ENCODE measurements at regions not wholly inside any gene's neighbourhood (a gene's known extent, or its start where the extent isn't known, plus 50 kb on each side); places are given as distances from the start of the nearest gene placed in this dataset.

DNA sequence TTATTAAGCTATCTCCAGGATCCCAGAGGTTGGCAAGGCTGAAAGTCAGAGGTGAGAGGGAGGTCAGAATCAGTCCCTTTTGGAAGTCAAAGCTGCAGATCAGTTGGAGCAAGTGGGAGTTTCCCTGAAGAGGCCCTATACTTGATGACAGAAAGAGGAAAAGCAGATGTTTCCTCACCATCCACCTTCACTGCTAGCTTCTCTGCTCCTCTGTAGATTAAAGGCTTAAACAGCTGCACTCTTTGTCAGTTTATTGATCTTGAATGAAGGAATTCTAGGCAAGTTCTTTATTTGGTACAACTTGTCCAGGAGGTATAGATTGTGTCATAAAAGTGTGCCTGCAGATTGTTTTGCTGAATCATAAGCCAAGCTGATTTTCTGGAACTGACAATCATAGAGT, 408.2 kb upstream of the TGFBR2 start:
- peak overlapping the region; percentile 62 for H3K4me2 ChIP-seq
- no peaks in the 10 kb centered on the region for H3K9me3 ChIP-seq
- H3K36me3 ChIP-seq, result no peaks in the 10 kb centered on the region
- peak overlapping the region; percentile 40; the same call in 1 of the 2 replicates for H3K27ac ChIP-seq
- H3K9ac ChIP-seq, result peak overlapping the region; percentile 20; the same call in 1 of the 2 replicates
- H3K27me3 ChIP-seq, result no peaks in the 10 kb centered on the region
- TF ChIP-seq Cebpa-rat (IDR thresholded peaks at IDR 0.05), result no peak
- peaks cover 29% of the 10 kb centered on the region for H3K4me1 ChIP-seq
- no peak overlapping the region for H3K4me3 ChIP-seq
- no peaks in the 10 kb centered on the region for H4K20me1 ChIP-seq

DNA sequence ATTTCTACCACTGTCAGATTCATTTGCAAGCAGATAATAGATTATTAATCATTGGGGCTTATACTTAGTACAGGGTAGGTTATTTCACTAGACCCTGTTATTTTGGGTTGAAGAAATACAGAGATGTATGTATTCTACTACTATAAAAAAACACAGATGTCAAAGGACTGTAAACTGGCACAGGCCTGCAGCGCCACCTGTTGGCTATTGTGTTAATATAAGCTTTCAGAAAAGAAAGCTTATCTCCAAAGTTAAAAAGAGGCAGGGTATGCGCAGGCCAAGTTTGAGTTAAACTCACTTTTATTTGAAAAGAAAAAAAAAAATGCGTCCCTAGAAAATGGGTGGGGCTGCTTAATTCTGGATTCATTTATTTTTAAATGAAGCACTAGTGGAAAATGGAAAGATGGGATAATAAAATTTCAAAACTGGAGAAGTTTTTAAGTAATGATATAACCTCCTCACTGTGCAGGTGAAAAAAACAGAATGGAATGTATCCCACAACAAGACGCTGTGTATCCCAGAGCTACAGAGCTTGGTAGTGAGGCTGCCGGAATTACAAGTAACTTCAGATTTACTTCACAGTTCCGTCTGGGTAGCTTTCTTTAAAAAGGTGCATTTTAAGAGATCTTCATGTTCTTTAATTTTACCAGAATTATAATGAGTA, 407.2 kb upstream of the TGFBR2 start:
- no peak overlapping the region for H3K4me2 ChIP-seq
- H3K4me1 ChIP-seq, result peaks cover 24% of the 10 kb centered on the region
- no peaks in the 10 kb centered on the region for H3K9me3 ChIP-seq
- no peaks in the 10 kb centered on the region for H3K36me3 ChIP-seq
- H3K27me3 ChIP-seq, result no peaks in the 10 kb centered on the region
- no peaks in the 10 kb centered on the region for H4K20me1 ChIP-seq
- H3K4me3 ChIP-seq, result no peak overlapping the region
- no peak overlapping the region for H3K9ac ChIP-seq
- TF ChIP-seq Cebpa-rat (IDR thresholded peaks at IDR 0.05), result no peak
- no peak overlapping the region for H3K27ac ChIP-seq

DNA sequence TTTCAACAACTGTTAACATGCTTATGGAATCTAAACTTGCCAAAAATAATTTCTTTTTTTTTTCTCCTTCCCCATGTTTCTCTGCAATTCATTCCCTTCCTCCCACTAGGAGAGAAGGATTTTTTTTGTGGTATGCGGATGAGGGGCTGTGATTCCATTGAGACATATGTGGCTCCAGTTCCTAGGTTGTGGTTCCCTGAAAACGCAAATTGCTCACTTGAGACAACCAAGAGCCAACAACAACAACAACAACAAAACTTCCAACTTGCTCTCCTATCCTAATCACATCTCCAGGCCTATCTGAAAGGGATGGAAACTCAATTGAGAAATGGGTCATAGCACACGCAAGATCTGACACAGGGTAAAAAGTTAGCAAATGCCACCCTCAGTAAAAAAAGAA, 406.5 kb upstream of the TGFBR2 start:
- no peak overlapping the region for H3K27ac ChIP-seq
- no peaks in the 10 kb centered on the region for H4K20me1 ChIP-seq
- no peak overlapping the region for H3K4me3 ChIP-seq
- no peaks in the 10 kb centered on the region for H3K9me3 ChIP-seq
- peaks cover 24% of the 10 kb centered on the region for H3K4me1 ChIP-seq
- no peak overlapping the region for H3K9ac ChIP-seq
- no peaks in the 10 kb centered on the region for H3K27me3 ChIP-seq
- H3K36me3 ChIP-seq, result no peaks in the 10 kb centered on the region
- TF ChIP-seq Cebpa-rat (IDR thresholded peaks at IDR 0.05), result no peak
- no peak overlapping the region for H3K4me2 ChIP-seq

DNA sequence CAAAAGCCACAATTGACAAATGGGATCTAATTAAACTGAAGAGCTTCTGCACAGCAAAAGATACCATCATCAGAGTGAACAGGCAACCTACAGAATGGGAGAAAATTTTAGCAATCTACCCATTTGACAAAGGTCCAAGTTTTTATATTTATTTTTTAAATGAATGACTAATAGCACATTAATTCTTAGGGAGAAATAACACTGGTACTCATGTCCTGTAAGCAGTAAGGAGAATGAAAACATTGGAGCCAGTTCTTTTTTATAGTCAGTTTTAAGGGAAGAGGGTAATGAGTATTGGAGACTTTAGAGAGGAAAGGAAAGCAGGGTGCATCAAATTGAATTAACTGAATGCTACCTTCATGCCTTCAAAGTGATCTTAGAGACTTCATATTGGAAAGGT, 404.7 kb upstream of the TGFBR2 start:
- no peaks in the 10 kb centered on the region for H3K27me3 ChIP-seq
- H4K20me1 ChIP-seq, result no peaks in the 10 kb centered on the region
- no peaks in the 10 kb centered on the region for H3K9me3 ChIP-seq
- no peaks in the 10 kb centered on the region for H3K36me3 ChIP-seq
- H3K9ac ChIP-seq, result no peak overlapping the region
- H3K4me1 ChIP-seq, result peaks cover 23% of the 10 kb centered on the region
- no peak overlapping the region for H3K4me3 ChIP-seq
- H3K4me2 ChIP-seq, result no peak overlapping the region
- H3K27ac ChIP-seq, result no peak overlapping the region
- TF ChIP-seq Cebpa-rat (IDR thresholded peaks at IDR 0.05), result no peak

DNA sequence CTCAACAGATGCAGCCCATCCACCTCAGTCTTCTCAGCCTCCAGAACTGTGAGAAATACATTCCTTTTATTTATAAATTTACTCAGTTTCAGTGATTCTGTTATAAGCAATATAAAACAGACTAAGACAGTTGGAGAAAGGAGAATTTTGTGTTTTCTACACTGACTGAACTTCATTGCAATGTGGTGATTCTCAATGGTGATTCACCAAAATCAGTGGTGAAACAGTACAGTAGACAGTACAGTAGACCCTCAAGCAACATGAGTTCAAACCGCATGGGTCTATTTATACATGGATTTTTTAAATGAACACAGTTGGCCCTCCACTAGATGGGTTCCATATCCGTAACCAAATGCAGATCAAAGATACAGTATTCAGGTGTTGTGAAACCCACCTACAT, 403.1 kb upstream of the TGFBR2 start:
- H3K27me3 ChIP-seq, result no peaks in the 10 kb centered on the region
- TF ChIP-seq Cebpa-rat (IDR thresholded peaks at IDR 0.05), result no peak
- H4K20me1 ChIP-seq, result no peaks in the 10 kb centered on the region
- no peak overlapping the region for H3K9ac ChIP-seq
- H3K9me3 ChIP-seq, result no peaks in the 10 kb centered on the region
- H3K4me2 ChIP-seq, result no peak overlapping the region
- no peak overlapping the region for H3K27ac ChIP-seq
- no peaks in the 10 kb centered on the region for H3K36me3 ChIP-seq
- H3K4me1 ChIP-seq, result peaks cover 7% of the 10 kb centered on the region
- no peak overlapping the region for H3K4me3 ChIP-seq

DNA sequence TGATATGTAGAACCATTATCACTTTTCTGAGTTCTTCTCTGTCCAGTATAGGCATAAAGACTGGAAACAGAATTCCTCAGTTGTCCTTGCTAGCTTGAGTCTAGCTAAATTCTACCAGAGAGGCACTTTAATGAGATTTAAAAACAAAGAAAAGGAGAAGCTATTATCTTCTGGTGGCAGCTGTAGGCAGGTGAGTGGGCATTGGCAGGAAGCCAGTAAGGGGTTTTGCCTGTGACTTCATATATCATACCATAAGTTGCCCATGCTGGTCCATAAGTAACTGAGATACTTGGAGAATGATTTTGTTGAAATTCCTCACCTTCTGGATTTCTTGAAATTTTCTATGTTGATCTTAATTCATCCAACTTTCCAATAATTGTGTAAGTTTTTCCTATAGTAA, 402.3 kb upstream of the TGFBR2 start:
- no peak overlapping the region for H3K4me2 ChIP-seq

DNA sequence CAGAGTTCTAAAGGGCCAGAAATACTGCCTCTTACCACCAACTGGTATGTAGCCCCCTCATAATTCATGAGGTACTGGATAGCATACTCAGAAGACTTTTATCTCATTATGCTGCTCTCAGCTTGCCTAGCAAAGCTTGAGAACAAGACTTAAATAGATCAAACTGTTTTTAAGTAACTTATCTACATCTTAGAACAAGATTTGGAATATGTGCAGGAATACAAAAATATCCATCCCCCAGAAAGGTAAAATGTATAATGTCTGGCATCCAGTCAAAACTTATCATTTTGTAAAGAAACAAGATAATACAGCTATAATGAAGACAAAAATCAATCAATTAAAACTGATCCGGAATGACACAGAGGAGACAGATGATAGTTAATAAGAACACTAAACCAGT, 400.4 kb upstream of the TGFBR2 start:
- Histone ChIP-seq H3K4me1 (no peaks in the 10 kb centered on the region; the same call in 1 of the 2 replicates), H3K27me3 (no peaks in the 10 kb centered on the region), H3K9me3 (no peaks in the 10 kb centered on the region), H3K4me3 (no peak overlapping the region), H3K36me3 (no peaks in the 10 kb centered on the region), H3K9ac (no peak overlapping the region), H4K20me1 (no peaks in the 10 kb centered on the region), H3K4me2 (no peak overlapping the region), H3K27ac (no peak overlapping the region)
- TF ChIP-seq Cebpa-rat (IDR thresholded peaks at IDR 0.05), result no peak

More for the DNA sequence above, 402.3 kb upstream of the TGFBR2 start:
- H3K9me3 ChIP-seq, result no peaks in the 10 kb centered on the region
- no peaks in the 10 kb centered on the region for H4K20me1 ChIP-seq
- no peak for TF ChIP-seq Cebpa-rat (IDR thresholded peaks at IDR 0.05)
- no peaks in the 10 kb centered on the region for H3K4me1 ChIP-seq
- no peak overlapping the region for H3K4me3 ChIP-seq
- H3K9ac ChIP-seq, result no peak overlapping the region
- no peaks in the 10 kb centered on the region for H3K36me3 ChIP-seq
- H3K27me3 ChIP-seq, result no peaks in the 10 kb centered on the region
- H3K27ac ChIP-seq, result no peak overlapping the region

DNA sequence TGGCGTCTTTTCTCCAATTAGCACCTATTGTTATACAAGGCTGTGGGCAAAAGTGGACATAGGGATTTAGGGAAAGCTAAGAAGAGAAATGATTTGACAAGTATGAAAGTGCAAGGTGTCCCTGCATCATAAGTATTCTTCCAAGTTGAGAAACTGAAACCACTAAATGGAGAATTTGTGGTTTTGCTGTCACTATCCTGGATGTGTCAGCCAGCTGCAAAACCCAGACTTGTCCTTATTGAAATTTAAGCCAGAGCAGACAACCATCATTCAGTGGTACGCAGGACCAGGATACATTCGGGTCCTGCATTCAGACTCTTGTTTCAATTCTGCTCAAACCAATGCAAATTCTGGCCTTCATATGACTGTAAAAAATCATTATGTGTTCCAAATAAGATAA, 384.8 kb upstream of the TGFBR2 start:
- Histone ChIP-seq H3K27me3 (no peaks in the 10 kb centered on the region), H3K4me2 (peak overlapping the region; percentile 36), H3K9ac (no peak overlapping the region), H3K27ac (no peak overlapping the region), H3K4me1 (peaks cover 11% of the 10 kb centered on the region), H3K4me3 (no peak overlapping the region), H3K9me3 (peaks cover 5% of the 10 kb centered on the region; the same call in 1 of the 2 replicates), H3K36me3 (no peaks in the 10 kb centered on the region), H4K20me1 (no peaks in the 10 kb centered on the region)
- no peak for TF ChIP-seq Cebpa-rat (IDR thresholded peaks at IDR 0.05)

DNA sequence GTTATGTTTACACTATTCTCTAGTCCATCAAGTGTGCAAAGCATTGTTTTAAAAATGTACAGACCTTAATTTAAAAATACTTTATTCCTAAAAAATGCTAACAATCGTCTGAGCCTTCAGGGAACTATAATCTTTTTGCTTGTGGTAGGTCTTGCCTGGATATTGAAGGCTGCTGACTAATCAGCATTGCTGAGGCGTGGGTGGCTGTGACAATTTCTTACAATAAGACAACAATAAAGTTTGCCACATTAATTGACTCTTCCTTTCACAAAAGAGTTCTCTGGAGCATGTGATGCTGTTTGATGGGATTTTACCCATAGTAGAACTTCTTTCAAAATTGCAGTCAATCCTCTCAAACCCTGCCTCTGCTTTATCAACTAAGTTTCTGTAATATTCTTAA, 384.0 kb upstream of the TGFBR2 start:
- H3K4me3 ChIP-seq, result no peak overlapping the region
- TF ChIP-seq Cebpa-rat (IDR thresholded peaks at IDR 0.05), result no peak
- H3K4me2 ChIP-seq, result no peak overlapping the region
- H3K4me1 ChIP-seq, result peaks cover 11% of the 10 kb centered on the region
- no peak overlapping the region for H3K9ac ChIP-seq
- peaks cover 5% of the 10 kb centered on the region; the same call in 1 of the 2 replicates for H3K9me3 ChIP-seq
- no peaks in the 10 kb centered on the region for H3K36me3 ChIP-seq
- H3K27ac ChIP-seq, result no peak overlapping the region
- no peaks in the 10 kb centered on the region for H4K20me1 ChIP-seq
- H3K27me3 ChIP-seq, result no peaks in the 10 kb centered on the region

DNA sequence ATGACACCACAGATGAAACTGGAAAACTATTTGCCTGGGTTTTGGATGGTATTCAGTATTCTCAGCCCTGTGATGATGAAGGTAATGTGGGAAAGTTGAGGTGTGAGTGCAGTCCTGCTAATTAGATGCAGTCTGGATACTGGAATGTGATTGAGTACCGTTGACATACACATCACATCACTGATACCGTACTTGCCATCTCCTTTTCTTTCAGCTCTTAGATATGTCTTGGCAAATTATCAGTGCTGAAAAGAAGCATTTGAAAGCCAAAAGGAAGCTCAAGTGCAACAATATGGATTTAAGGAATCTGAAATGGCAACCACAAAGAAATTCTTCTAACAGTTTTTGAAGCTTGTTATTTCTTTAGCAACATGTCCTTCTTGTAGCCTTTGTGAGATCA, 381.4 kb upstream of the TGFBR2 start:
- Histone ChIP-seq H3K9ac (no peak overlapping the region), H3K27me3 (no peaks in the 10 kb centered on the region), H3K4me2 (no peak overlapping the region), H4K20me1 (no peaks in the 10 kb centered on the region), H3K4me1 (peaks cover 11% of the 10 kb centered on the region), H3K27ac (no peak overlapping the region), H3K36me3 (no peaks in the 10 kb centered on the region), H3K9me3 (peaks cover 5% of the 10 kb centered on the region; the same call in 1 of the 2 replicates), H3K4me3 (no peak overlapping the region)
- no peak for TF ChIP-seq Cebpa-rat (IDR thresholded peaks at IDR 0.05)
